22Rv1 (cell line): ENCODE measurements at regions not wholly inside any gene's neighbourhood (a gene's known extent, or its start where the extent isn't known, plus 50 kb on each side); places are given as distances from the start of the nearest gene placed in this dataset.

ENCODE experiments used
- ZFX ChIP-seq: fragments of 450-650 bp; IDR thresholded peaks from 2 replicates; pipeline ENCODE4 v1.6.1; 2017; ENCODE audit warnings: antibody characterized with exemption, borderline replicate concordance
- TF ChIP-seq, protein P1 (sequence below): fragments of 450-650 bp; IDR thresholded peaks from 2 replicates; pipeline ENCODE4 v1.5.1; 2017; ENCODE audit warnings: mild to moderate bottlenecking

DNA sequence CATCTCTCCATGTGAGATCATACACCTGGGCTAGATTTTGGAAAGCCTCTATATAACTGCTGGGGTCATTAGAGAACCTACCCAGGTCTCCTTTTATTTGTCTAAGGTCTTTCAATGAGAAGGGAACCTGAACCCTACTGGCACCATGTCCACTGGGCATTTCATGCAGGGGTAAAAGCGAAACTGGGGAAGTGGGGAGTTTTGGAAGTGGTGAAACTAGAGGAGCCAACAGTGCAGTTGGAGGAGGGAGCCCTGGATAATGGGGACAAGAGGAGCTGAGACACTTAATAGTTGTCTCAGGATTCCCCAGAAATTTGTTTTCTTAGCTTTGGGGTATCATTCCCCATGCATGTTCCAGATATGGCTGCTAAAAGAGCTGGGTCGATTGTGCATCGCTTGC is 169.0 kb upstream of the NREP start:
- TF ChIP-seq, protein P1, sequence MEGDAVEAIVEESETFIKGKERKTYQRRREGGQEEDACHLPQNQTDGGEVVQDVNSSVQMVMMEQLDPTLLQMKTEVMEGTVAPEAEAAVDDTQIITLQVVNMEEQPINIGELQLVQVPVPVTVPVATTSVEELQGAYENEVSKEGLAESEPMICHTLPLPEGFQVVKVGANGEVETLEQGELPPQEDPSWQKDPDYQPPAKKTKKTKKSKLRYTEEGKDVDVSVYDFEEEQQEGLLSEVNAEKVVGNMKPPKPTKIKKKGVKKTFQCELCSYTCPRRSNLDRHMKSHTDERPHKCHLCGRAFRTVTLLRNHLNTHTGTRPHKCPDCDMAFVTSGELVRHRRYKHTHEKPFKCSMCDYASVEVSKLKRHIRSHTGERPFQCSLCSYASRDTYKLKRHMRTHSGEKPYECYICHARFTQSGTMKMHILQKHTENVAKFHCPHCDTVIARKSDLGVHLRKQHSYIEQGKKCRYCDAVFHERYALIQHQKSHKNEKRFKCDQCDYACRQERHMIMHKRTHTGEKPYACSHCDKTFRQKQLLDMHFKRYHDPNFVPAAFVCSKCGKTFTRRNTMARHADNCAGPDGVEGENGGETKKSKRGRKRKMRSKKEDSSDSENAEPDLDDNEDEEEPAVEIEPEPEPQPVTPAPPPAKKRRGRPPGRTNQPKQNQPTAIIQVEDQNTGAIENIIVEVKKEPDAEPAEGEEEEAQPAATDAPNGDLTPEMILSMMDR: no peak
- no peak for TF ChIP-seq ZFX
